ENCODE measurements at regions not wholly inside any gene's neighbourhood (a gene's known extent, or its start where the extent isn't known, plus 50 kb on each side); places are given as distances from the start of the nearest gene placed in this dataset.
"Not testable (repeated sequence)": the region's sequence is repeated elsewhere in the genome, so short reads cannot be mapped to it uniquely, and the experiment has no call there.

DNA sequence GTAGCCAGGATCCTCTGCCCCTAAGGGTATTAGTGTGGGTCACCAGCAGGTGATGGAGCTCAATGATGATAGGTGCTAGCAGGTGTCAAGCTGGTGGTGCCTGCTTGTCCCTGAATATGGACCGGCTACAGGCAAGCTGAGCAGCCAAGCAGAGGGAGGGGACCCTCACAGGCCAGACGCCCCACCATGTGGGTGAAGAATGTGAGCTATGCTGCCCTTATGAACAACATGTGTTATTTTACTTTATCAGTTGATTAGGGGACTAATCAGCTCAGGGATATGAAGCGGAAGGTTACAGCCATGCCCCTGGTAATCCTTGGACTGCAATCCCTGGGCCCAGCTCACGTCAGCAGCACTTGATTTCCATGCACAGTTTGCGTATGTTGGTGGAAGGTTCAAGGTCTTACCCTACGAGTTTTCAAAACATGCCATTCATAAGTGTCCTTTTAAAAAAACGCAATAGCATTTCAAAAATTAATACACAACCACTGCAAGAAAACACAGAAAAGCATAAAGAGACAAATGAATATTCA lies 106.0 kb downstream of the CDC7 start:
- no peak for DNase-seq
- no peak overlapping the region for H3K27ac ChIP-seq (replicated peaks)
- no peak for TF ChIP-seq CTCF (IDR thresholded peaks at IDR 0.05; ENCODE audit: borderline replicate concordance)
- H3K9me3 ChIP-seq (replicated peaks) = no peaks in the 10 kb centered on the region
- H3K4me1 ChIP-seq = peaks cover 19% of the 10 kb centered on the region
- H3K27me3 ChIP-seq (ENCODE audit: low read depth) = no peaks in the 10 kb centered on the region
- intact Hi-C loops (cut with micrococcal nuclease) = no loop called here
- H3K4me3 ChIP-seq = no peak overlapping the region
- H3K36me3 ChIP-seq = no peaks in the 10 kb centered on the region

DNA sequence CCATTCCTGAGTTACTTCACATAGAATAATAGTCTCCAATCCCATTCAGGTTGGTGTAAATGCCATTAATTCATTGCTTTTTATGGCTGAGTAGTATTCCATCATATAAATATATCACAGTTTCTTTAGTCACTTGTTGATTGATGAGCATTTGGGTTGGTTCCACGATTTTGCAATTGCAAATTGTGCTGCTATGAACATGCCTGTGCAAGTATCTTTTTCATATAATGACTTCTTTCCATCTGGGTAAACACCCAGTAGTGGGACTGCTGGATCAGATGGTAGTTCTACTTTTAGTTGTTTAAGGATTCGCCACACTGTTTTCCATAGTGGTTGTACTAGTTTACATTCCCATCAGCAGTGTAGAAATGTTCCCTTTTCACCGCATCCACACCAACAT lies 107.0 kb downstream of the CDC7 start:
- DNase-seq; H3K27me3 ChIP-seq (ENCODE audit: low read depth); intact Hi-C loops (cut with micrococcal nuclease); H3K36me3 ChIP-seq; H3K27ac ChIP-seq (replicated peaks); H3K4me3 ChIP-seq; H3K9me3 ChIP-seq (replicated peaks); H3K4me1 ChIP-seq: not testable (repeated sequence)

DNA sequence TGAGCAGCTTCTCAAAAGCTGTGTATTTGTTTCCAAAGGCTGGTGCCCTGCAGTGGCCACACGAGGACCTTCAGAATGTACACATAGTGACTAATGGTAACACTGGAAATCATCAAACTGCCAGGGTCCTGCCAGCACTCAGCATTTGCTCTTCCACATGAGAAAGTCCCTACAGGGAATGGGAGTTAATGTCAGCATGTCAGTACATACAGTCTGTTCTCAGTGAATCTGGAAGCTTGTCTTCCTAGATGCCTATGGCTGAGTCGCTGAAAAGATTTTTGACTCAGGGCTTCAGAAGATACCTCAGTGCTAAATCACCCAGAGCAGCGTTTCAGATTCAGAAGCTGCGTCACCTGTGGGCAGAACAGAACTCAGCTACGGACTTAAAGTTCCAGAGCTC lies 108.2 kb downstream of the CDC7 start:
- no peak overlapping the region for H3K27ac ChIP-seq (replicated peaks)
- DNase-seq = no peak
- H3K9me3 ChIP-seq (replicated peaks) = no peaks in the 10 kb centered on the region
- H3K4me3 ChIP-seq = no peak overlapping the region
- H3K27me3 ChIP-seq (ENCODE audit: low read depth) = no peaks in the 10 kb centered on the region
- H3K36me3 ChIP-seq = no peaks in the 10 kb centered on the region
- intact Hi-C loops (cut with micrococcal nuclease) = no loop called here
- TF ChIP-seq CTCF (IDR thresholded peaks at IDR 0.05; ENCODE audit: borderline replicate concordance) = no peak
- H3K4me1 ChIP-seq = peaks cover 9% of the 10 kb centered on the region

DNA sequence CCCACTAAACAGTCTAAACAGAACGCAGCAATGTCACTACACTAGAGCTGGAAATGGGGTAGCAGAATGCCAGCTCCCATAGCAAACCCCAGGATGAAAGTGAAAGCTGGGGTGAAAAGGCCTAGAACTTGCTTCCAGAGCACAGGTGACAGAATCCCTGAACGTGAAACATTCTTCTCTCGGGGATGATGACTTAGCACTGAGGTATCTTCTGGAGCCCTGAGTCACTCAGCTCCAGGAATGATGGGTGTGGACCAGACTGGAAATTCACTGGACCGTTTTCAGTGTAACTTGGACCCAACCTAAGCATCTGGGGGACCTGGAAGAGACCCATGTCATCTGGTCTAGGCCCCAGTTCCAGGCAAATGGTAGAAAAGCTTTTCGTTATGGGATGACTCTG lies 108.9 kb downstream of the CDC7 start:
- H3K36me3 ChIP-seq = no peaks in the 10 kb centered on the region
- H3K4me1 ChIP-seq = peaks cover 6% of the 10 kb centered on the region
- no peak overlapping the region for H3K4me3 ChIP-seq
- no peak for DNase-seq
- no peaks in the 10 kb centered on the region for H3K27me3 ChIP-seq (ENCODE audit: low read depth)
- H3K27ac ChIP-seq (replicated peaks) = no peak overlapping the region
- TF ChIP-seq CTCF (IDR thresholded peaks at IDR 0.05; ENCODE audit: borderline replicate concordance) = no peak
- intact Hi-C loops (cut with micrococcal nuclease) = no loop called here
- H3K9me3 ChIP-seq (replicated peaks) = no peaks in the 10 kb centered on the region

DNA sequence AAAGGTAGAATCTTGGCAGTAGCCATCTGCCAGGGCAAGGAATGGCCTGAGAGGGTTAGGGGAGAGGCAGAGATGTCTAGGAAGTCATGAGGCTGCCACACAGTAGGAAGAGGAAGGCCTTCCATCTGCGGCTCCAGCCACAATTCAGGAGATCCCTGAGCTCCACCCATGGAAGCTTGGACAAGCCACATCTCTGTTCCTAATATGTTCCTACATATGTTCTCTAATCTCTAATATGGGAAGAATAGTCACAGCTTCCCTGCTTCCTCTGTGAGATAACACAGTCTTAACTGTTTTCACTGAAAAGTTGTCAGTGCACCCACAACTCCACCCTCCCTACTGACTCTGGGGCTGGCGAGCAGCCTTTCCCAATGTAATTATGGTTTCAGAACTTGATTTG lies 109.5 kb downstream of the CDC7 start:
- Histone ChIP-seq H3K36me3 (no peaks in the 10 kb centered on the region), H3K27ac (replicated peaks) (no peak overlapping the region), H3K9me3 (replicated peaks) (no peaks in the 10 kb centered on the region), H3K4me3 (no peak overlapping the region), H3K4me1 (peaks cover under 1% of the 10 kb centered on the region), H3K27me3 (ENCODE audit: low read depth) (no peaks in the 10 kb centered on the region)
- intact Hi-C loops (cut with micrococcal nuclease) = no loop called here
- DNase-seq = no peak
- TF ChIP-seq CTCF (IDR thresholded peaks at IDR 0.05; ENCODE audit: borderline replicate concordance) = no peak

- H3K36me3 ChIP-seq = no peaks in the 10 kb centered on the region
- no peak for TF ChIP-seq CTCF (IDR thresholded peaks at IDR 0.05; ENCODE audit: borderline replicate concordance)
- H3K9me3 ChIP-seq (replicated peaks) = no peaks in the 10 kb centered on the region
- no peaks in the 10 kb centered on the region for H3K27me3 ChIP-seq (ENCODE audit: low read depth)
- intact Hi-C loops (cut with micrococcal nuclease) = no loop called here
- no peak for DNase-seq
- no peak overlapping the region for H3K4me3 ChIP-seq
- H3K27ac ChIP-seq (replicated peaks) = no peak overlapping the region
- no peaks in the 10 kb centered on the region for H3K4me1 ChIP-seq
Observed at GRCh38 chr1:91610789-91611188, 110.1 kb downstream of the CDC7 start.
